H1 (cell line): ENCODE measurements at regions not wholly inside any gene's neighbourhood (a gene's known extent, or its start where the extent isn't known, plus 50 kb on each side); places are given as distances from the start of the nearest gene placed in this dataset.

ENCODE experiments used
- CTCF ChIA-PET: fragments of 300-600 bp; sonication (Branson Sonifier 250); formaldehyde crosslinking; loops from one replicate; lab custom pipeline; 2021; ENCODE audit not compliant: partially characterized antibody; lab: Charles Lee
- POLR2A ChIA-PET: fragments of 300-600 bp; sonication (Branson Sonifier 250); formaldehyde crosslinking; loops from one replicate; lab custom pipeline; 2021; ENCODE audit warnings: inconsistent platforms; ENCODE audit not compliant: partially characterized antibody; lab: Charles Lee
- DNase-seq, 2 experiments: peaks; one replicate each; pipeline versions ENCODE4 v3.0.0 to v3.0.0-alpha.2; 2010 to 2022; ENCODE audit warnings: low spot score in 2 of 2, low read depth in 1 of 2, mixed read lengths in 1 of 2
- FAIRE-seq: peaks from 2 replicates; lab custom pipeline; 2011; peaks lifted over from hg19 to GRCh38; lab: Jason Lieb, UNC
- H2AFZ ChIP-seq: 2 replicates; pipeline ENCODE4 v1.8.1; 2012; ENCODE audit warnings: low read length, inconsistent platforms
- H2AK5ac ChIP-seq: 2 replicates; pipeline ENCODE4 v1.6.1; 2013; ENCODE audit warnings: low read depth, low read length
- H2BK120ac ChIP-seq: replicated peaks from 2 replicates; pipeline ENCODE3; 2013; ENCODE audit warnings: low read depth, low read length, inconsistent platforms
- H2BK12ac ChIP-seq: 2 replicates; pipeline ENCODE4 v1.6.1; 2013; ENCODE audit warnings: low read depth, low read length
- H2BK15ac ChIP-seq: 2 replicates; pipeline ENCODE4 v1.6.1; 2013; ENCODE audit warnings: low read length
- H2BK20ac ChIP-seq: 2 replicates; pipeline ENCODE4 v1.6.1; 2013; ENCODE audit warnings: low read length
- H2BK5ac ChIP-seq: 2 replicates; pipeline ENCODE4 v1.6.1; 2013; ENCODE audit warnings: low read depth, low read length
- H3K14ac ChIP-seq: 2 replicates; pipeline ENCODE4 v1.6.1; 2013; ENCODE audit warnings: inconsistent platforms; ENCODE audit not compliant: insufficient read length
- H3K18ac ChIP-seq: 2 replicates; pipeline ENCODE4 v1.6.1; 2013; ENCODE audit warnings: low read length; ENCODE audit errors: extremely low read depth
- H3K23ac ChIP-seq: 2 replicates; pipeline ENCODE4 v1.6.1; 2013; ENCODE audit warnings: inconsistent platforms; ENCODE audit not compliant: insufficient read length
- H3K23me2 ChIP-seq: 2 replicates; pipeline ENCODE4 v1.6.1; 2013; ENCODE audit warnings: low read depth, low read length
- H3K27ac ChIP-seq: 2 replicates; pipeline ENCODE4 v1.6.1; 2011; ENCODE audit warnings: low read depth, low read length, inconsistent platforms
- H3K27me3 ChIP-seq, 4 experiments: replicated peaks in 1 of 4; 1 replicate in 1 of 4; 2 replicates in 3 of 4; pipeline versions ENCODE4 v1.6.1 to v1.8.1; 2011 to 2013; ENCODE audit warnings: low read length in 3 of 4, mild to moderate bottlenecking in 3 of 4, inconsistent platforms in 2 of 4, mixed read lengths in 2 of 4, moderate library complexity in 1 of 4; ENCODE audit not compliant: control insufficient read depth in 3 of 4, insufficient read depth in 3 of 4; ENCODE audit errors: extremely low read depth in 1 of 4
- H3K36me3 ChIP-seq, 4 experiments: 2 replicates each; pipeline versions ENCODE4 v1.6.1 to v1.8.1; 2011 to 2013; ENCODE audit warnings: mild to moderate bottlenecking in 4 of 4, low read length in 3 of 4, moderate library complexity in 2 of 4, control low read depth in 1 of 4, inconsistent platforms in 1 of 4; ENCODE audit not compliant: insufficient read depth in 4 of 4, control insufficient read depth in 2 of 4
- H3K4ac ChIP-seq: replicated peaks from 2 replicates; pipeline ENCODE3; 2013; ENCODE audit warnings: low read length, low read depth, mixed read lengths, inconsistent platforms; ENCODE audit not compliant: insufficient read length
- H3K4me1 ChIP-seq, 4 experiments: replicated peaks in 1 of 4; 1 replicate in 1 of 4; 2 replicates in 3 of 4; pipeline versions ENCODE4 v1.6.1 to v1.8.1; 2011 to 2013; ENCODE audit warnings: low read length in 3 of 4, inconsistent platforms in 2 of 4, mixed read lengths in 1 of 4; ENCODE audit not compliant: insufficient read depth in 4 of 4, control insufficient read depth in 3 of 4
- H3K4me2 ChIP-seq, 2 experiments: 2 replicates each; pipeline versions ENCODE4 v1.6.1 to v1.8.1; 2011 to 2013; ENCODE audit warnings: low read depth in 2 of 2, low read length in 2 of 2, control low read depth in 1 of 2, inconsistent platforms in 1 of 2, mild to moderate bottlenecking in 1 of 2; ENCODE audit not compliant: insufficient read depth in 1 of 2
- H3K4me3 ChIP-seq, 4 experiments: fragments of 200-600, 300-600 bp in 1 of 4; sonication (generic), shearing (Covaris generic), sonication (Bioruptor Twin) in 1 of 4; 2 replicates each; pipeline versions ENCODE4 v1.5.1 to v1.8.1; 2011 to 2016; ENCODE audit warnings: low read length in 4 of 4, low read depth in 3 of 4, control low read depth in 2 of 4, inconsistent platforms in 2 of 4, mild to moderate bottlenecking in 2 of 4, mixed read lengths in 1 of 4, moderate library complexity in 1 of 4; ENCODE audit not compliant: insufficient read depth in 2 of 4; ENCODE audit errors: extremely low read depth in 1 of 4
- H3K56ac ChIP-seq: replicated peaks from 2 replicates; pipeline ENCODE3; 2013; ENCODE audit warnings: low read depth, mild to moderate bottlenecking, mixed read lengths, low read length, inconsistent platforms; ENCODE audit not compliant: insufficient read length
- H3K79me1 ChIP-seq: 2 replicates; pipeline ENCODE4 v1.6.1; 2013; ENCODE audit warnings: low read depth, low read length, control low read depth
- H3K79me2 ChIP-seq, 2 experiments: 2 replicates each; pipeline versions ENCODE4 v1.6.1 to v1.8.1; 2012 to 2013; ENCODE audit warnings: low read length in 2 of 2, mild to moderate bottlenecking in 2 of 2, inconsistent platforms in 1 of 2; ENCODE audit not compliant: insufficient read depth in 2 of 2, control insufficient read depth in 1 of 2
- H3K9ac ChIP-seq, 4 experiments: replicated peaks in 1 of 4; 1 replicate in 1 of 4; 2 replicates in 3 of 4; pipeline versions ENCODE4 v1.6.1 to v1.8.1; 2011 to 2013; ENCODE audit warnings: low read depth in 3 of 4, low read length in 3 of 4, control low read depth in 2 of 4, mild to moderate bottlenecking in 2 of 4, moderate library complexity in 2 of 4, inconsistent platforms in 1 of 4; ENCODE audit errors: extremely low read depth in 1 of 4
- H3K9me3 ChIP-seq, 2 experiments: 2 replicates each; pipeline versions ENCODE4 v1.6.1 to v1.8.1; 2012 to 2013; ENCODE audit warnings: mild to moderate bottlenecking in 2 of 2, moderate library complexity in 2 of 2, control low read depth in 1 of 2, inconsistent platforms in 1 of 2, low read depth in 1 of 2, low read length in 1 of 2, mixed read lengths in 1 of 2; ENCODE audit not compliant: insufficient read depth in 2 of 2
- H4K20me1 ChIP-seq, 2 experiments: replicated peaks in 1 of 2; 2 replicates each; pipeline versions ENCODE3 to v1.8.1; 2011 to 2013; ENCODE audit warnings: inconsistent platforms in 2 of 2, low read length in 2 of 2, mild to moderate bottlenecking in 1 of 2; ENCODE audit not compliant: insufficient read depth in 2 of 2, control insufficient read depth in 1 of 2
- H4K5ac ChIP-seq: 2 replicates; pipeline ENCODE4 v1.6.1; 2013; ENCODE audit warnings: low read length, low read depth, mixed read lengths, inconsistent platforms; ENCODE audit not compliant: insufficient read length
- H4K8ac ChIP-seq: 2 replicates; pipeline ENCODE4 v1.8.0; 2013; ENCODE audit warnings: mild to moderate bottlenecking, moderate library complexity, low read length, inconsistent platforms; ENCODE audit not compliant: insufficient read depth; ENCODE audit errors: extremely low read depth
- H4K91ac ChIP-seq: replicated peaks from 2 replicates; pipeline ENCODE3; 2013; ENCODE audit warnings: low read length, mixed read lengths, inconsistent platforms; ENCODE audit not compliant: insufficient read length
- BACH1 ChIP-seq: IDR thresholded peaks from 2 replicates; pipeline ENCODE4 v1.6.1; 2012; ENCODE audit warnings: low read length, improper control_type of control experiment
- MAFK ChIP-seq: IDR thresholded peaks from 2 replicates; pipeline ENCODE4 v1.6.1; 2012; ENCODE audit warnings: low read depth, mild to moderate bottlenecking, improper control_type of control experiment, low read length
- TAF1 ChIP-seq: IDR thresholded peaks from 2 replicates; pipeline ENCODE4 v1.6.1; 2011; ENCODE audit warnings: mild to moderate bottlenecking, low read depth, low read length
- WGBS, 2 experiments: shearing (Covaris generic) in 1 of 2; methylation state at CpG; one replicate each; pipeline versions ENCODE4 v1.1.6 to v1.1.7; 2013 to 2015; ENCODE audit warnings: low lambda C conversion rate in 2 of 2, mixed read lengths in 2 of 2, inconsistent platforms in 1 of 2, low coverage in 1 of 2, missing lambda C conversion rate in 1 of 2; ENCODE audit not compliant: insufficient replicate concordance in 2 of 2, insufficient coverage in 1 of 2, insufficient read length in 1 of 2; ENCODE audit errors: extremely low coverage in 1 of 2, missing lambda C conversion rate in 1 of 2; 5-methylcytosine and 5-hydroxymethylcytosine counted together

DNA sequence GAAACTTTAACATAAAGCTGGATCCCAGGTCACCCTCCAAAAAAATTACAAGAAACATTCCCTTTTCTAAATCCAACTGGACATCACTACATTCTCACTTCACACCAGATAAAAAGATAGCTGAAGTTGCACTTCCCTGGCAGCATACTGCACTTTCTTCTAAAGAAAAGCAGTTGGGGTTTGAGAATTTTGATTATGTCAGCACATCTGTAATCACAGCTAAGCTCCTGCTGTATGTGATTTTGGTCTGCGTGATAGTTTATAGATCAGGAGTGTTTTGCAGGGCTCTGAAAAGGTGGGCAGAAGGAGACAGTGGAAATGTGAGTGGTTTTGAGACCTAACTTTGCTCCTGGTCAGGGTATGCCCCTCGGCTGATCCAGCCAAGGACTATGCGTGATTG, 199.1 kb upstream of the AKR1E2 start:
- H3K79me2 ChIP-seq: no peaks in the 10 kb centered on the region
- no peak overlapping the region for H2BK12ac ChIP-seq
- no peak overlapping the region for H2BK20ac ChIP-seq
- no peak for TF ChIP-seq TAF1
- TF ChIP-seq MAFK: peak; percentile 34; the same call in 1 of the 2 replicates
- no peak for TF ChIP-seq BACH1
- DNase-seq (no peak), FAIRE-seq (no peak)
- POLR2A ChIA-PET: no interaction called here
- no peaks in the 10 kb centered on the region for H3K36me3 ChIP-seq
- H2BK120ac ChIP-seq: no peak overlapping the region
- no peak overlapping the region for H3K27ac ChIP-seq
- H3K23me2 ChIP-seq: no peaks in the 10 kb centered on the region
- no peak overlapping the region for H2AK5ac ChIP-seq
- H3K79me1 ChIP-seq: no peaks in the 10 kb centered on the region
- H2BK15ac ChIP-seq: no peak overlapping the region
- H2BK5ac ChIP-seq: no peak overlapping the region
- no peak overlapping the region for H4K8ac ChIP-seq
- CTCF ChIA-PET: interaction anchor here (0.7 to 1.3 kb wide), 2 partner anchors 11 to 360 kb away, joined by 3 read pairs; no protein-coding TSS in a partner anchor
- no peak overlapping the region for H3K56ac ChIP-seq
- H3K4me2 ChIP-seq: no peak overlapping the region
- 0 out of 4 replicates have a peak, but pooled peaks cover 0 to 7% of the 10 kb centered on the region in 2 experiments for H3K9me3 ChIP-seq
- H4K20me1 ChIP-seq: no peaks in the 10 kb centered on the region
- no peak overlapping the region for H3K4ac ChIP-seq
- H3K27me3 ChIP-seq: no peaks in the 10 kb centered on the region
- no peak overlapping the region for H3K14ac ChIP-seq
- H3K9ac ChIP-seq: no peak overlapping the region
- WGBS, 2 experiments: 92% methylated on average over 3 of the region's 3 CpGs; no CpG with 5 or more reads in 1 of the 2 experiments
- no peak overlapping the region for H3K18ac ChIP-seq
- H3K4me1 ChIP-seq: no peaks in the 10 kb centered on the region
- no peak overlapping the region for H3K23ac ChIP-seq
- no peak overlapping the region for H2AFZ ChIP-seq
- no peak overlapping the region for H4K91ac ChIP-seq
- H3K4me3 ChIP-seq: no peak overlapping the region
- H4K5ac ChIP-seq: no peak overlapping the region
